Muscle of leg (tissue), 3 donors: ENCODE measurements at regions not wholly inside any gene's neighbourhood (a gene's known extent, or its start where the extent isn't known, plus 50 kb on each side); places are given as distances from the start of the nearest gene placed in this dataset.

Source experiments
- DNase-seq: peaks from one replicate; pipeline ENCODE4 v3.0.0; 2013
- H3K27ac ChIP-seq: one replicate; pipeline ENCODE4 v1.5.1; 2013; ENCODE audit warnings: mild to moderate bottlenecking, low read length, control low read depth
- H3K27me3 ChIP-seq: one replicate; pipeline ENCODE4 v1.6.1; 2013; ENCODE audit warnings: low read length; ENCODE audit not compliant: control insufficient read depth, insufficient read depth
- H3K36me3 ChIP-seq: one replicate; pipeline ENCODE4 v1.6.1; 2013; ENCODE audit warnings: low read length; ENCODE audit not compliant: control insufficient read depth, insufficient read depth
- H3K4me1 ChIP-seq: one replicate; pipeline ENCODE4 v1.6.1; 2013; ENCODE audit warnings: low read length; ENCODE audit not compliant: control insufficient read depth, insufficient read depth
- H3K4me3 ChIP-seq: one replicate; pipeline ENCODE4 v1.5.1; 2013; ENCODE audit warnings: low read length, control low read depth
- H3K9me3 ChIP-seq: replicated peaks from 2 replicates; pipeline ENCODE4 v1.6.1; 2013; ENCODE audit warnings: low read depth, low read length; ENCODE audit not compliant: control insufficient read depth
- WGBS: methylation state at CpG from one replicate; pipeline ENCODE4 v1.1.5; 2013; ENCODE audit warnings: missing lambda C conversion rate; ENCODE audit not compliant: insufficient coverage; 5-methylcytosine and 5-hydroxymethylcytosine counted together

DNA sequence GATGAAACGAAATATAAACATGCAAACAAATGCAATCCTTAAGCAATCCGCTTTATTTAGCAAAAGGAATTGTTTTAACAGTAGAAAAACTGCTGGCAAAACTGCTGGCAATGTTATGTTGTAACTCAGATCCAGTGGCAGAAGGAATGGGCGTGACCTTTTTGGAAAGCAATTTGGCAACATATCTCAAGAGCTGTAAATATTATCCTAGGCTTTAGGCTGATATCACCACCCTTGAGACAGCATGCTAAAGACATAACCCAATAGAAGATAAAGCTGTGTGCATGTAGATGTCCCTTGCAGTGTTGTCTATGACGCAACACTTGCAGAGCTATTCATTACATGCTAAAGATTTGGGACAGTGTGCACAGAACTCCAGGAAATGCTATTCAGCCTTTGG is 138.5 kb downstream of the DICER1 start:
- Histone ChIP-seq H3K4me1 (no peaks in the 10 kb centered on the region), H3K27me3 (no peaks in the 10 kb centered on the region), H3K36me3 (no peaks in the 10 kb centered on the region), H3K4me3 (no peak overlapping the region), H3K27ac (no peak overlapping the region), H3K9me3 (peaks cover 5% of the 10 kb centered on the region)
- DNase-seq = peak; percentile 73
- WGBS = no CpG with 5 or more reads among the region's 4 CpGs

DNA sequence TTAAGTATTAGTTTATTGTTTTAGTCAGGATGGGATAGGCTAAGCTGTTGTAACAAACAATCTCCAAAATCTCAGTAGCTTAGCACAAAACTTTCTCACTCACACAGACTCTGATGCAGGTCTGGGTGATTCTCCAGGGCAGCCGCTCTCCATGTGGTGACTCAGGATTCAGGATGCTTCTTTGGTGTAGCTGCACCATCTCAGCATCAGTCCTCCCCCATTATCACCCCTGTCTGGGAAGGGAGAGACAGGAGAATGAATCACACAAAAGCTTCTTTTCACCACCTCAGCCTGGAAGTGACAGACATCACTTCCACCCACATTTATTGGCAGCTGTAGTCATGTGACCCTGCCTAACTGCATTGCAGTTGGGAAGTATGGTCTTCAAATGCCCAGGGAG is 142.3 kb downstream of the DICER1 start:
- H3K9me3 ChIP-seq = no peaks in the 10 kb centered on the region
- peaks cover 3% of the 10 kb centered on the region for H3K27me3 ChIP-seq
- H3K36me3 ChIP-seq = no peaks in the 10 kb centered on the region
- no CpG with 5 or more reads among the region's 1 CpG for WGBS
- H3K4me3 ChIP-seq = no peak overlapping the region
- no peak overlapping the region for H3K27ac ChIP-seq
- DNase-seq = no peak
- peaks cover 14% of the 10 kb centered on the region for H3K4me1 ChIP-seq

DNA sequence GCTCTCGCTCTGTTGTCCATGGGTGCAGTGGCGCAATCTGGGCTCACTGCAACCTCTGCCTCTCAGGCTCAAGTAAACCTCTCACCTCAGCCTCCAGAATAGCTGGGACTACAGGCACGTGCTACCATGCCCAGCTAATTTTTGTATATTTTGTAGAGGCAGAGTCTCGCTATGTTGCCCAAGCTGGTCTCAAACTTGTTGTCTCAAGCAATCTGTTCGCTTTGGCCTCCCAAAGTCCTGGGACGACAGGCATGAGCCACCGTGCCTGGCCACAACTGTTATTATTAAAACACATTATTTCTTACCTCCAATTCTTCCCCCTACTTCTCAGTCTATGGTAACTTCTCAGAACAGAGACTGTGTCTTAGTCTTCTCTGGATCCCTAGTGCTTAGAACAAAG is 143.3 kb downstream of the DICER1 start:
- Histone ChIP-seq H3K4me1 (peaks cover 21% of the 10 kb centered on the region), H3K9me3 (no peaks in the 10 kb centered on the region), H3K27ac (no peak overlapping the region), H3K36me3 (no peaks in the 10 kb centered on the region), H3K27me3 (peaks cover 3% of the 10 kb centered on the region), H3K4me3 (no peak overlapping the region)
- DNase-seq = no peak
- WGBS = 96% methylated on average over 4 of the region's 7 CpGs

DNA sequence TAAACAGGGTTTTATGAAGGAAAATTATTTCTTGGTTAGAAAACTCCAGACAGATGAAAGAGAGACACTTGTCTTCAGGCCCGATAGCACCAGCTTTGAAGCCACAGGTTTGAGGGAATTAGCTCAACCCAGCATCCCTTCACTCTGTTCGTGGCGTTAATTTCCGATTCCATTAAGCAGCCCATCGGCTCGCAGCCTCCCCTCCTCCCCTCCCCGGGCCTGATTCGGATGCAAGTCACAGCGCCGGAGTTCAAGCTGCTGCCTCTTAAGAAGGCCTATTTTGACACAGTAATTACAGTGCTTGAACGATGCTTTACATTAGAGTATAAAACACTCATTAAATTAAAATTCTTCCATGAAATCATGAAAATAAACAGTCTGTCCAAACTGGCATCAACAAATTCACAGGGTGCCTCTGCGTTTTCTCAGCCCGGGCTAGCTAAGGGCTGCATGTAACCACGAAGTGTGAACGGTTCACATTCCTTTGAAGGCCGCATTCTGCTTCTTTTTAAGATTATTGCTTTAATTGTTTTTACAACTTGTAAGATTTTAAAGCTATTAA is 145.8 kb downstream of the DICER1 start:
- Histone ChIP-seq H3K4me3 (no peak overlapping the region), H3K4me1 (peaks cover 28% of the 10 kb centered on the region), H3K27me3 (peaks cover 3% of the 10 kb centered on the region), H3K9me3 (no peaks in the 10 kb centered on the region), H3K36me3 (no peaks in the 10 kb centered on the region), H3K27ac (peak overlapping the region; percentile 79)
- WGBS = 37% methylated on average over 7 of the region's 16 CpGs
- DNase-seq = no peak

DNA sequence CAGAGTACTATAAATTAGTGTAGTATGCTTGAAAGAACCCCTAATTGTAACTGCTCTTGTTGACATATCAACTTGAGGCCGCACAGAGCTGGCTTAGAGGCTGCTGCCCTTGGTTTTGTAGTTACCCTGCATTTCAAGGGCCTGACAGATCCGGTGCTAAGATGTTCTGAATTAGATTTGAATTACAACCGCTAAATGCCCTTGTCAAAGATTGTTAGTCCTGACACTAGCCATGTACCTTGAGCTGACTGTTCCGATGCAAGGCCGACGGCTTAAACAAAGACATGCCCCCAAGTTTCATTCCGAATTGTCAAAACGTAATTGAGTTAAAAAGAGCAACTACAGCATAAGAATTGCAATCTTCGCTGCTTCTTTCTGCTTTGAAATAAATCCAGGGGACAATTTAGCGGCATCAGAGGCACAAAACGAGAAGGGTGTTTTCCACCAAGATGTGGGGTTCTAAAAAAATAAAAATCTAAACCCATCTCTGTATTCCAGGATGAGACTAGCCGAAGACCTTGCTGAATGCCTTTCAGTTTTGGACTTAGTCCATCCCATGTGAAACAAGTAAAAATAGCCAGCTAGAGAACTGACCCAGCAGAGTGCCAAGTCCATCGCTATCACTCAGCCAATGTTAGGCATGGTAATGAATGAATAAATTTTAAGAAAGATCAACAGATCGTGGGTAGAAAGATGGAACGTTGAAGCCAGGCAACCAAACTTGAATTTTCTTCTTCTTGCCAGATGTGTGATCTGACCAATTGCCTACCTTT is 148.7 kb downstream of the DICER1 start:
- WGBS = 77% methylated on average over 11 of the region's 15 CpGs
- Histone ChIP-seq H3K36me3 (no peaks in the 10 kb centered on the region), H3K4me3 (no peak overlapping the region), H3K27ac (no peak overlapping the region), H3K27me3 (peaks cover 3% of the 10 kb centered on the region), H3K4me1 (peaks cover 37% of the 10 kb centered on the region), H3K9me3 (no peaks in the 10 kb centered on the region)
- DNase-seq = no peak

DNA sequence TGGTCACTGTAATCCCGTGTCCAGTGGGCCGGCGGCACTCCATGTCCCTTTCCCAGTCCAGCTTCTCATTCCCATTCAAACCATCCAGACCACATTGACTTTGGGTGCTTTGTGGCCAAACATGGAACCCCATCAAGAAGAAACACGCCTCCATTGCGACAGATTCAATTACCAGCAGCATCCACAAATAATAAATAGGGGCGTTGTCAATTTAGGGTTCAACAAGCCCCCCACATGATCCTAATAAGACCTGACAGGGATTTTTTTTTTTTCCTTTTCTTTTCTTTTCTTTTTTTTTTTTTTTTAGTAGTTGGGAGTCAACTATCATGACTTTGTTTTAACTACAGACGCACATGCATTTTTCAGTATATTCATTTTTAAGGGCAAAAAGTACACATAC is 149.4 kb downstream of the DICER1 start:
- Histone ChIP-seq H3K27me3 (peaks cover 3% of the 10 kb centered on the region), H3K36me3 (no peaks in the 10 kb centered on the region), H3K4me1 (peaks cover 43% of the 10 kb centered on the region), H3K4me3 (no peak overlapping the region), H3K9me3 (no peaks in the 10 kb centered on the region), H3K27ac (no peak overlapping the region)
- WGBS = 83% methylated on average over 5 of the region's 7 CpGs
- no peak for DNase-seq

DNA sequence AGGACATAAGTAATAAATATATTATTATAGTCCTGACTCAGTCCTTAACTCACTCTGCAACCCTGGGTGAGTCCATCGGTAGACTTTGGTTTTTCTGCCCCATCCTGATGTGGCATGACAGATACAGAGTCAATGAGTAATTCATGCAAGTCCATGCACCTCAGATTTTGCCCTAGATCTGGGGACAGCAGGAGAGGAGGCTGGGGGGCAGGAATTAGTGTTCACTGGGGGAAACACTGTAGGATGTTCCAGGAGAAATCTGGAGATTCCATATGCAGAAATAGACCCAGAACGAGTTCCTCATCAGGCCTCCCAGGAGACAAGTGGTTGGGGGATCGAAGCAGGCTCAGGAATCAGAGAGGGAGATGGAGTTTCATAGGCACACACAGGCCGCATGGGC is 150.8 kb downstream of the DICER1 start:
- H3K27ac ChIP-seq = no peak overlapping the region
- H3K4me3 ChIP-seq = no peak overlapping the region
- no peaks in the 10 kb centered on the region for H3K36me3 ChIP-seq
- DNase-seq = no peak
- peaks cover 50% of the 10 kb centered on the region for H3K4me1 ChIP-seq
- H3K9me3 ChIP-seq = no peaks in the 10 kb centered on the region
- no peaks in the 10 kb centered on the region for H3K27me3 ChIP-seq
- WGBS = 60% methylated on average over 3 of the region's 4 CpGs

DNA sequence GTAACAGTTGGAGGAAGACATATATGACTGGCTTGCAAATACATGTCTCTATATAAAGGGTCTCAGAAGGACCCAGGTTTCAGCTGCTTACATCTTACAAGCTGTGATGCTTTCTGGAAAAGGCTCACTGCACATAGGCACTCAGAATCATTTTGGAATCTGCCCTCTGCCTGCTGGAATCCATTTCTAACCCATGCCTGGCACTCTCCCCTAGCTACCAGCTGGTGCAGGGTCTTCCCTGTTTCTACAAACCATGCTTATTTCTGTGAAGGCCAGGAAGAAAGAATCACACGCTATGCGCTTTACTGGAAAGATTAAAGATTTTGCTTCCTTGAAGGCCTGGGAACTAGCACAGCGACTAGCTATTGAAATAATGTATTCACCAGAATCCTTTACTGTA is 151.3 kb downstream of the DICER1 start:
- peak; percentile 38 for DNase-seq
- H3K27ac ChIP-seq = no peak overlapping the region
- no peak overlapping the region for H3K4me3 ChIP-seq
- H3K36me3 ChIP-seq = no peaks in the 10 kb centered on the region
- H3K9me3 ChIP-seq = no peaks in the 10 kb centered on the region
- 40% methylated on average over 2 of the region's 3 CpGs for WGBS
- no peaks in the 10 kb centered on the region for H3K27me3 ChIP-seq
- H3K4me1 ChIP-seq = peaks cover 46% of the 10 kb centered on the region

DNA sequence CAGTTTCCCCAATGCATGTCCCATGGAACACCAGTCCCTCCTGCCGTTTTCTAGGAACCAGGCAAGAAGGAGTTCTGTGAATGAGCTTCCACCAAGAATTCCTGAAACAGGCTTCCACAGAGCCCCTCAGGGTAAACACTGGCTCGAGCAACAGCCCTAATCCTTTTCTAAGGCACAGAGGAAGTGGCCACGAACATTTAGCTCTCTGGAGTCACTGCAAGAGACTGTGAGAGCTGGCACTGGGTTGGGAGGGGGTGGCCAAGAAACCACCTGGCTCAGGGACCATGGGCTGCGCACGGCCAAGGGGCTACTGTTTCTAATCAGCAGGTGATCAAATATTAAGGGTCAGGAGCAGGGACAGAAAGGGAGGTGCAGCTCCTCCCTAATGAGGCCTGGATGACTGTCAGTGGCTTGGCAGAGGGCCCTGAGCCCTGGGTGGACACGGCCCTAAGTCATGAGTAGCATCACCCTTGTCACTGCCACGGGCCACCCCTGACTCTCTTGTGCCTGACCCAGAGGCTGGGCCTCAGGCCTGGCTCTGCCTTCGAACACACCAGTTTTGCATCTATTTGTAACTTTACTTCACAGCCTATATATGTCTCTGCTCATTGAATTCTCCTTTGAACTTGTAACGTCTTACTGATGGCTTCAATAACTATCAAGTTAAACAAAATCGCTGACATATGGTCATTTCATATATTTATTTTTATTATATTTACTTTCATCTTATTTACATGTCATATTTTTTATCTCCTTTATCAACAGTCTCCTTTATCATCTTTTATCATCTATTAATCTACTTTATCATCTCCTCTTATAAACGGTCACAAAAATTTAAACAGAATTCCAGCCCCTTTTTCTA is 154.0 kb downstream of the DICER1 start:
- H3K9me3 ChIP-seq = no peaks in the 10 kb centered on the region
- H3K4me3 ChIP-seq = no peak overlapping the region
- no peaks in the 10 kb centered on the region for H3K27me3 ChIP-seq
- H3K36me3 ChIP-seq = no peaks in the 10 kb centered on the region
- H3K27ac ChIP-seq = no peak overlapping the region
- WGBS = 27% methylated on average over 8 of the region's 11 CpGs
- DNase-seq = peak; percentile 52
- peaks cover 27% of the 10 kb centered on the region for H3K4me1 ChIP-seq

DNA sequence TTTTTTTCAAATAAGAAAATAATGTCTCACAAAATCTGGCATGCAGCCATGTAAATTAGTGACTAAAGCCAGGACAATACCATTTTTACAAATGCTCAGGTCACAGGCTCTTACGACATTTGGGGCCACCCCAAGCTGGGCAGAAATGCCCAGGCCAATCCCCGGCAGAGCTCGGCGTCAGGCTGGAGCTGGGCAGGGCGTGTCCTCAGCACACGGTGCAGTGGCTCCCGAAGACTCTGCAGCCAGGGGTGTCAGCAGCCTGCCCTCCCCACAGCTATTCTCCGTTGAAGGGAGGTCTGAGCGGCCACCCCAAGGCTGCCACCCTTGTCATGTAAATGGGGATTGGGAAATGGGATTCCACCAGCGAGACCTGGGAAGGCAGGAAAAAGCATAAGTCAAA is 158.6 kb downstream of the DICER1 start:
- H3K4me3 ChIP-seq = no peak overlapping the region
- H3K9me3 ChIP-seq = no peaks in the 10 kb centered on the region
- peak; percentile 24 for DNase-seq
- no peaks in the 10 kb centered on the region for H3K36me3 ChIP-seq
- peaks cover 14% of the 10 kb centered on the region for H3K4me1 ChIP-seq
- WGBS = 31% methylated on average over 9 of the region's 10 CpGs
- peaks cover 3% of the 10 kb centered on the region for H3K27me3 ChIP-seq
- H3K27ac ChIP-seq = no peak overlapping the region
